ENCODE measurements at regions not wholly inside any gene's neighbourhood (a gene's known extent, or its start where the extent isn't known, plus 50 kb on each side); places are given as distances from the start of the nearest gene placed in this dataset.

DNA sequence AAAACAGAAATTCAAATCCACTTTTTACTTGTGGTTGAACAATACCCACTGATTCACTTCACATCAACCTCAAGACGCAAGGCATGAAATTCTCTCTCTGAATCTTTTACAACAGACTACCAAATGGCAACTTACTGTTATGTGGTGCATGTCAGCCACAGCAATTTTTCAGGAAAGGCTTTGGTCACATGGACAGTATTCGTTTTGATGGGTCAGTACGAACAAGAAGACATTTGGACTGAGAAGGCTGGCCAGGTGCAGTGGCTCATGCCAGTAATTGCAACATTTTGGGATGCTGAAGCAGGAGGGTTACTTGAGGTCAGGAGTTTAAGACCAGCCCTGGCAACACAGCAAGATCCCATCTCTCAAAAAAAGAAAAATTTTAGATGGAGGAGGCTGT lies 144.0 kb downstream of the SEC23A start:
- ChIA-PET POLR2A (no interaction called here), CTCF (no interaction called here)
- no peaks in the 10 kb centered on the region for H3K4me1 Mint-ChIP-seq
- H3K27me3 Mint-ChIP-seq = peaks cover 3% of the 10 kb centered on the region
- DNase-seq (no peak), ATAC-seq (ENCODE audit: low read depth) (no peak)
- H3K36me3 Mint-ChIP-seq (ENCODE audit: low read depth) = no peaks in the 10 kb centered on the region
- TF ChIP-seq, protein P1, sequence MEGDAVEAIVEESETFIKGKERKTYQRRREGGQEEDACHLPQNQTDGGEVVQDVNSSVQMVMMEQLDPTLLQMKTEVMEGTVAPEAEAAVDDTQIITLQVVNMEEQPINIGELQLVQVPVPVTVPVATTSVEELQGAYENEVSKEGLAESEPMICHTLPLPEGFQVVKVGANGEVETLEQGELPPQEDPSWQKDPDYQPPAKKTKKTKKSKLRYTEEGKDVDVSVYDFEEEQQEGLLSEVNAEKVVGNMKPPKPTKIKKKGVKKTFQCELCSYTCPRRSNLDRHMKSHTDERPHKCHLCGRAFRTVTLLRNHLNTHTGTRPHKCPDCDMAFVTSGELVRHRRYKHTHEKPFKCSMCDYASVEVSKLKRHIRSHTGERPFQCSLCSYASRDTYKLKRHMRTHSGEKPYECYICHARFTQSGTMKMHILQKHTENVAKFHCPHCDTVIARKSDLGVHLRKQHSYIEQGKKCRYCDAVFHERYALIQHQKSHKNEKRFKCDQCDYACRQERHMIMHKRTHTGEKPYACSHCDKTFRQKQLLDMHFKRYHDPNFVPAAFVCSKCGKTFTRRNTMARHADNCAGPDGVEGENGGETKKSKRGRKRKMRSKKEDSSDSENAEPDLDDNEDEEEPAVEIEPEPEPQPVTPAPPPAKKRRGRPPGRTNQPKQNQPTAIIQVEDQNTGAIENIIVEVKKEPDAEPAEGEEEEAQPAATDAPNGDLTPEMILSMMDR (IDR thresholded peaks at IDR 0.05) = no peak
- H3K9me3 Mint-ChIP-seq = no peaks in the 10 kb centered on the region
- intact Hi-C loops (cut with micrococcal nuclease) = no loop called here
- H3K27ac Mint-ChIP-seq = no peak overlapping the region
- H3K4me3 Mint-ChIP-seq = no peak overlapping the region

DNA sequence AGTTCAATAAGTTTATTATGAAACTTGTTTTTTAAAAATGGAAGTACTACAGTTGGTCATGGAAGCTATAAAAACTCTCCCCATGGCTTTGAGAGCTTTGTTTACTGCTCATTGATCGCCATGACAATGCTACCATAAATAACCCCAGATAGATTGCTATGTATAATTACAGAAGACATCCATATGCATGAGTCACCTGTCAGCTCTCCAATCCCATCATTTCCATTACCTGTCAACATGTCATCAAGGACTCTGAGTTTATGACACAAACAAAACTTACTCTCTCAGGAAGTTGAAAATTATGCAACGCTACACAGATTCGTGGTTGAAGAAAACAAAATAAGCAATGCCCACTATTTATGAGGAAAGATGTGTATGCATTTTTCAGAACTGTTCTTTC lies 144.4 kb downstream of the SEC23A start:
- Mint-ChIP-seq H3K9me3 (no peaks in the 10 kb centered on the region), H3K36me3 (ENCODE audit: low read depth) (no peaks in the 10 kb centered on the region), H3K4me1 (no peaks in the 10 kb centered on the region), H3K4me3 (no peak overlapping the region), H3K27ac (no peak overlapping the region), H3K27me3 (peaks cover 3% of the 10 kb centered on the region)
- ChIA-PET POLR2A (no interaction called here), CTCF (no interaction called here)
- intact Hi-C loops (cut with micrococcal nuclease) = no loop called here
- DNase-seq = no peak
- TF ChIP-seq, protein P1 (IDR thresholded peaks at IDR 0.05) = no peak
- no peak for ATAC-seq (ENCODE audit: low read depth)

DNA sequence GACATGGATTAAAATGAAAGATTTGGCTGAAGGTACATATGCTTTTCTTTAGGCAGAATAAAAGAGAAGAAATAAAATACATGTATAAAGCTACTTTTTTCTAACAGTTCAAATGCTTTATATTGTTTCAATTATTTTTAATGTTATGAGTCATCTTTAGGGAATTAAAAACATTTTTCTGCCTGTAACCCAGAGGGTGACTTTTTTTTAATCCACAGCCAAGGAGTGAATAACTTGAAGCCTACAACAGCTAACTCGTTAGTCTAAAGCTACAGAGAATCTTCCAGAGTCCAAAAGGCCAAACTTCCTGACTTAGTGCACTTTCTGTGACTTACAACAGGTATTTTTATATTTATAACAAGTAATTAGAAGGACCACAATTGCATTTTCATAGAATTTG lies 151.6 kb downstream of the SEC23A start:
- Mint-ChIP-seq H3K4me3 (no peak overlapping the region), H3K27me3 (peaks cover 3% of the 10 kb centered on the region), H3K36me3 (ENCODE audit: low read depth) (no peaks in the 10 kb centered on the region), H3K9me3 (no peaks in the 10 kb centered on the region), H3K4me1 (no peaks in the 10 kb centered on the region), H3K27ac (no peak overlapping the region)
- POLR2A ChIA-PET = no interaction called here
- ATAC-seq (ENCODE audit: low read depth) (no peak), DNase-seq (no peak)
- CTCF ChIA-PET = no interaction called here
- intact Hi-C loops (cut with micrococcal nuclease) = no loop called here
- TF ChIP-seq, protein P1 (IDR thresholded peaks at IDR 0.05) = no peak

DNA sequence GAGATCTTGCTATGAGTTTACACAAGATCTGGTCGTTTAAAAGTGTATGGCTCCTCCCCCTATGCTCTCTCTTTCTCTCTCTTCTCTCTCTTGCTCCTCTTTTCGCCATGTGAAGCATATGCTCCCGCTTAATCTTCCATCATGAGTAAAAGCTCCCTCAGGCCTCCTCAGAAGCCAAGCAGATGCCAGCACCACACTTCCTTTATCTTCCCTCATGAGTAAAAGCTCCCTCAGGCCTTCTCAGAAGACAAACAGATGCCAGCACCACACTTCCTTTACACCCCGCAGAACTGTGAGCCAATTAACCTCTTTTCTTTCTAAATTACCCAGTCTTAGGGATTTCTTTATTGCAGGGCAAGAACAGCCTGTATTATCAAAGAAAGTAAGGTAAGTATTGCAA lies 152.4 kb downstream of the SEC23A start:
- no peak overlapping the region for H3K4me3 Mint-ChIP-seq
- intact Hi-C loops (cut with micrococcal nuclease) = no loop called here
- DNase-seq = no peak
- no peak overlapping the region for H3K27ac Mint-ChIP-seq
- H3K4me1 Mint-ChIP-seq = no peaks in the 10 kb centered on the region
- no peaks in the 10 kb centered on the region for H3K36me3 Mint-ChIP-seq (ENCODE audit: low read depth)
- no peaks in the 10 kb centered on the region for H3K9me3 Mint-ChIP-seq
- no peaks in the 10 kb centered on the region for H3K27me3 Mint-ChIP-seq
- ATAC-seq (ENCODE audit: low read depth) = no peak
- CTCF ChIA-PET = no interaction called here
- POLR2A ChIA-PET = no interaction called here
- TF ChIP-seq, protein P1 (IDR thresholded peaks at IDR 0.05) = no peak

DNA sequence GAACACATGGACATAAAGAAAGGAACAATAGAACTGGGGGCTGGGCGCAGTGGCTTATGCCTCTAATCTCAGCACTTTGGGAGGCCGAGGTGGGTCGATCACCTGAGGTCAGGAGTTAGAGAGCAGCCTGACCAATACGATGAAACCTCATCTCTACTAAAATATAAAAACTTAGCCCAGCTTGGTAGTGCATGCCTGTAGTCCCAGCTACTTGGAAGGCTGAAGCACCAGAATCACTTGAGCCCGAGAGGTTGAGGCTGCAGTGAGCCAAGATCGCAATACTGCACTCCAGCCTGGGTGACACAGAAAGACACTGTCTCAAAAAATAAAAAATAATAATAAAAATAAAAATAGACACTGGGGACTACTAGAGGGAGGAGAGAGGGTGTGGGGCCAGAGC lies 154.5 kb downstream of the SEC23A start:
- Mint-ChIP-seq H3K9me3 (no peaks in the 10 kb centered on the region), H3K4me1 (no peaks in the 10 kb centered on the region), H3K27ac (no peak overlapping the region), H3K36me3 (ENCODE audit: low read depth) (no peaks in the 10 kb centered on the region), H3K4me3 (no peak overlapping the region), H3K27me3 (no peaks in the 10 kb centered on the region)
- POLR2A ChIA-PET = no interaction called here
- DNase-seq (no peak), ATAC-seq (ENCODE audit: low read depth) (no peak)
- CTCF ChIA-PET = no interaction called here
- intact Hi-C loops (cut with micrococcal nuclease) = no loop called here
- TF ChIP-seq, protein P1 (IDR thresholded peaks at IDR 0.05) = no peak

Data from activated B cell treated with CpG ODN at 0.5 μM for 24 hours (primary cell).